ENCODE measurements at regions not wholly inside any gene's neighbourhood (a gene's known extent, or its start where the extent isn't known, plus 50 kb on each side); places are given as distances from the start of the nearest gene placed in this dataset.

DNA sequence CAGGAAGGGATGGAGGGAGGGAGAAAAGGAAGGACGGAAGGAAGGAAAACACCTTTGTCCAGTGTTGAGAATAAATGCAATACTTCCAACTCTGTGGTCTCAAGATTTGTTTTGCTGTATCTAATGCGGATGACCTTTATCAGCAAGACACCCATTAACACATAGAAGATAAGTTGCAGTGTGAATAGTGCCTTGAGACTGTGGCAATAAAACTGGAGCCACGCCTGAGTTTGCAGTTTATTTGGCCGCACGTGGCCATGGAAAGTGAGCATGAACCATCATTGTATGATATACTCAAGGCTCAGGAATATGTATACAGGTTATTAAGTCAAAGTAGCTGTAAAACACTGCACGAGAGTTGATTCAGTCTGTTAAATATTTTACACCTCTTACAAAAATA is 113.6 kb upstream of the EEA1 start:
- no peak for DNase-seq (ENCODE audit: low read depth in 1 of 2, low spot score in 1 of 2)

GRCh38 chr12:93043192-93043876 is 114.2 kb upstream of the EEA1 start:
- no peak for DNase-seq (ENCODE audit: low read depth in 1 of 2, low spot score in 1 of 2)

DNA sequence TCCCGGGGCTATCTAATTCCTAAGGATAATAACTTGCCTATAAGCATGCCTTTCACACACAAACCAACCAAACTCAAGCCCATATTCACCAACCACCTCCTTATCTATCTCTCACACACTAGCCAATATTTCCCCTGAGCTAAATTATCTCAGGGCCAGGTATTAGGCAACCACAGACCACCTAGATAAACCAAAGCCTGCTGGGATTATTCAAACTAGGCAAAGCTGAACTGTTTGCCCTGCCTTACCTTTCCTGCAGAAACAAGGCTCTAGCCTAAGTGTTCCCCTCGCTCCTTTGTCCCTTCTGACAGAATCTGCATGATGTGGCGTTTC is 114.7 kb upstream of the EEA1 start:
- no peak for DNase-seq (ENCODE audit: low read depth in 1 of 2, low spot score in 1 of 2)

DNA sequence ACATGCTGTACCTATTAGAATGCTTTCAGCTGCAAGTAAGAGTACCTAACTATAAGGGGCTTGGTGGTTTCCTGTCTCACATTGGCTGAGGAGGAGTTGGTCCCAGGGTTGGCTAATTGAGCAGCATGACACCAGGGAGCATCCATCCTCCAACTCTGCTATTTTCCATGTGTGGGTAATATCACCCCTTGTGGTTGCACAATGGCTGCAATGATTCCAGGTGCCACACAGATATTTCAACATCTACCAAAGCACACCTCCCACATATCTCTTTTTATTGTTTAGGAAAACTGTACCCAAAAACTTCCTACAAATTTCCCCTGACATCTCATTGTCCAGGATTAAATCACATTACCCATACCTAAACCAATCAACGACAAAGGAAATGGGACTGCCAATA is 118.0 kb upstream of the EEA1 start:
- no peak for DNase-seq (ENCODE audit: low read depth in 1 of 2, low spot score in 1 of 2)

DNA sequence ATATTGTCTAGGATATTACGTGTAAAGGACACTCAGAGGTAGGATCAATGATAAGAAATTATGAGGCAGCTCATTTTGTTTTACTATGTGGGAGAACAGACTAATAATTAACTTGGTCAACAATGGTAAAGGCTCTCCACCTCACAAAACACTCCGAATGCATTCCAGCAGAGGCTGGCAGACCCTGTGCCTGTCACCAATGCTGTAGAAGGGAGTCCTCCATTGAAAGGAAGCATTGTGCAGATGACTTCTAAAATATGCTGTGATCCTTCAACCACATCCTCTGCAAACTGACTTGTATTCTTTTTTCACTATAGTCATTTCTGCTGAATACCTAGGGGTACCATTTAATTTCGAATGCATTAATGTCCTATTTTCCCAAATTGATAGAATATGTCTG is 119.6 kb upstream of the EEA1 start:
- no peak for DNase-seq (ENCODE audit: low read depth in 1 of 2, low spot score in 1 of 2)

DNA sequence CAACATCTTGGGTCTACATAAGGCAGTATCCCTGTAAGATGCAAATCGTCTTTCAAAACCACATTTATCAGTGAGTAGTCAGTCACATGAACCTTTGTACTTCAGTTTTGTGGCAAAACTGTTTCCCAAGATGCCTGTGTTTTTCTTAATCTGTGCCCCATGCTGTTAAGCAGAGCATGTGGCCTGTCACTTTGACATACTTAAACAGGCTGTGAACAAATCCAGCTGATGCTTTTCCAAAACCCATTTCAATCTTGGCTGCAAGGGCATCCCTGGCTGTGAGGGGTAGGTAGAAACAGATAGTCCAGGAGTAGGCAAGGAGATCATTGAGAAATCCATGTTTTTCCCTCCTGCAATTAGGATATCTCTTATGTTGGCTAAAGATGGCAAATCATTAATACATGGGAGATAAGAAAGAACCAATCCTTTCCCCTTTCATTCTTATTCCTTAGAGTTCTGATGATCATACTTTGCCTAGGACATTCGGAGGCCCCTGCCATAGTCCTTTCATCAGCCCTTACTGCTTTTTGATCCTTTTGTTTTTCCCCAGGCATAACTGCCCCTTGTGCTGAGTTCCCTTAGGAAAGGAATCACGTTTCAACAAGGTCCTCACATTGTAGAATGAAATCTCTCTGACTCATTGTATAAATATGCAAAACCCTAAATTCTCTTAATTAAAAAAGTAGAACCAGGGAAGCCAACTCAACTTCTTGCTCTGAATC is 121.1 kb upstream of the EEA1 start:
- no peak for DNase-seq (ENCODE audit: low read depth in 1 of 2, low spot score in 1 of 2)

DNA sequence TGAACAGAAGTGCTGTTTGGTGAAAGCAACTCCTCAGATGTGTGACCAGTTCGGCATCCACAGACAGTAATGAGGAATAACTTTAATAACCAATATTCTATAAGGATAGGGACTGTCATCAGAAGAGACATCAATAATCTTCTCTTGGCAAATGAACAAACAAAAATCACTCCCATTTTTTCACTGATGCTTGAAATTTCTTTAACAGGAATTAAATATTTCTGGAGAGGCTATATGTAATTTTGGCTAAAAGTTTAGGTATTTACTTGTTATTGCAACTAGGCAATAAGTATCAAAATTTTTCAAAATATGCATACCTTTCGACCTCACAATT is 121.6 kb upstream of the EEA1 start:
- DNase-seq (ENCODE audit: low read depth in 1 of 2, low spot score in 1 of 2), result no peak

DNA sequence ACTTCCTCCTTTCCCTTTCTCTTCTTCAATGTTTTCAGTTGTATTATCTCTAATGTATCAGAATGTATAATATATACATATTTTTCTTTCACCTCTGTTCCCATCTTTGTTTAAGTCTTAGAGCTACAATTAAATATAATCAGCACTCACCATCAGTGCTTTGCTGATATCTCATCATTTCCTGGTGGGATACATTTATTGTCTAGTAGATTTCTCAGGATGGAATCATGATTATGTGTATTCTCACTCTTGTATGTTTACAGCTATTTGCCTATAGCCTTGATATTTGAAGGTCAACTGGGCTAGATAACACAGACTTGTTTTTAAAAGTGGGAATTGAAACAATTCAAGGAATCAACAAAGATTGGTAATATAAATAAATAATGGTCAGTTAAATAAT is 124.9 kb upstream of the EEA1 start:
- no peak for DNase-seq (ENCODE audit: low read depth in 1 of 2, low spot score in 1 of 2)

DNA sequence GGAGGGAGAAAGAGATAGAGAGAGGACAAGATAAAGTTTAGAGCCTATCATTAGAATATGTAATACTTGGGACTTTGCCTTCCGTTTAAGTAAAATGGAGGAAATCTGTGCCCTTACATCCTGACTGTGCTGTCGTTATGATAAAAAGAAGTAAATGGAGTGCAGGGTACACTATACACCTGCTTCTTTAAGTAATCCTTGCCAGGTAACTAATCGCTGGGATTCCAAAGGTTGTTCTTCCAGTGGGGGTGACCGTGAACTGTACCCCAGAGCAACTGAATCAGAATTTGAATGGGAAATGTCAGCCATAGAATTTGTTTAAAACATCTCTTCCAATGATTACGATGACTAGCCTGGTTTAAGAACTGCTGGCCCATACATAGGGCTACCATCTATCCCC is 126.1 kb upstream of the EEA1 start:
- no peak for DNase-seq (ENCODE audit: low read depth in 1 of 2, low spot score in 1 of 2)

DNA sequence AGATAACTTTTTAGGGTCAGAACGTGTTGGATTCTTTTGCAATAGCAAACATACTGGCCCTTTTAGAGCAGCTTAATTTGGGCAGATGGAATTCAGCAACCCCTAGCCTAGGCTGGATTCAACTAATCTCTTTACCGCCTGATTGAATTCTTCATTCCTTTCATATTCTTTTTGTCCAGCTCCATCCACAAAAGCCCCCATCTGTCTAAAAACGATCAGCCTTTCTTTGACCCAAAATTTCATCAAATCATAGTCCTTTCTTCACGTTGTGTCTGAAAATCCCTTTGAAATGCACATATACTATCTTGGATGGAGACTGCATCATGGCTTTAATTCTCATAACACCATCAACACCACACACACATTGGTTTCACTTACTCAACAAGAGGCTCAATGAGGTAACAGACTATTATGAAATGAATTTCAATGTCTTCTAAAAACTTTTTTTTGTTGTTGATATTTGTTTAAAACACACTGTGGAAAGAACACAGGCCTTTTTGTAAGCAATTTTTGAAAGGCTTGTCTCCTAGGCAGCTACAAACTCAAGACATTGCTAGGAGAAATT is 128.0 kb upstream of the EEA1 start:
- DNase-seq (ENCODE audit: low read depth in 1 of 2, low spot score in 1 of 2), result no peak

DNA sequence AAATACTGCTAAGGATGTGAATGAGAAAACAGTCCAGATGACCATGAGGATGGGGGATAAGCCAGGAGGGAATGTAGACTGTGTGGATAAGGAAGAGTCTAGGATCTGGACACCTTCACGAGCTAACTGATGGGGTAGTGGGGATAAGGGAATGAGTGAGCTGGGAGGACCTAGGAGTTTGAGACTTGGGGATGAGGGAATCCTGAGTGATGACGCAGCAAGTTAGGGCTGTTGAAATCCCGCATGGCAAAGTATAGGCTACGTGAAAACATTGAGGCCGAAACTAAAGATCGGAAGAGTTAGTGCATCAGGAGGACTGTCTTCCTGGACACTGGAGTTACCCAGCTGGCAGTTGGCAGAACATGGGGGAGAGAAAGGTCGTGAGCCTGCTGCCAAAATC is 129.2 kb upstream of the EEA1 start:
- no peak for DNase-seq (ENCODE audit: low read depth in 1 of 2, low spot score in 1 of 2)

DNA sequence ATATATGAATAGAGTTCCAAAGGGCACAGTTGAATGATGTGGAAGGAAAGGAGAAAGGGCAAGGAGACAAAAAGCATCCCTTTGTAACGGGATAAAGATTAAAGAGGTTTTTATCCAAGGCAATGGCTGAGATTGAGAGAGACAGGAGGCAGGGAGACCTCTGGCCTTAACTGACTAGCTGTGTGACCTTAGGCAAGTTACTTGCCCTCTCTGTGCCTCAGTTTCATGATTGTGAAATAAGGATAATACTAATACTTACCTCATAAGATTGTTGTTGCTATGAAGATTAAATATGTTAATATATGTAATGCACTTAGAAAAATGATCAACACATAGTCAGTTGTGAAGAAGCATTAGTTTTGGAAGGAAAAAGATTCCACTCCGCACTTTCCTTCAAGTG is 130.2 kb upstream of the EEA1 start:
- no peak for DNase-seq (ENCODE audit: low read depth in 1 of 2, low spot score in 1 of 2)

DNA sequence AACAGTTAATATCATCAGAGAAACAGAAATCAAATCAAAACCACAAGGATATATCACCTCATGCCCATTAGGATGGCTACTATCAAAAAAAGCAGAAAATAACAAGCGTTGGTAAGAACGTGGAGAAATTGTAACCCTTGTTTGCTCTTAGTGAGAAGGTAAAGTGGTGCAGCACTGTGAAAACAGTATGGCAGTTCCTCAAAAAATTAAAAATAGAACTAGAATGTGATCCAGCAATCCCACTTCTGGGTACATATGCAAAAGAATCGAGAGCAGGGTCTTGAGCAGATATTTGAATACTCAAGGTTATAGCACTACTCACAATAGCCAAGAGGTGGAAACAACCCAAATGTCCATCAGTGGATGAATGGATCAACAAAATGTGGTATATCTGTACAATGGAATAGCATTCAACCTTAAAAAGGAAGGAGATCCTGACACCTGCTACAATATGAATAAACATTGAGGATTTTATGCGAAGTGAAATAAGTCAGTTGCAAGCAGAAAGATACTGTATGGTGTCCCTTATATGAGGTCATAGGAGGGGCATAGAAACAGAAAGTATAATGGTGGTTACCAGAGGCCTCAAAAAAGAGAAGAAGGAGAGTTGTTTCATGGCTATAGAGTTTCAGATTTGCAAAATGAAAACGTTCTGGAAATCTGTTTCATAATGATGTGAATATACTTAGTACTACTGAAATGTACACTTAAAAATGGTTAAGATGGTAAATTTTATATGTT is 131.0 kb upstream of the EEA1 start:
- DNase-seq (ENCODE audit: low read depth in 1 of 2, low spot score in 1 of 2), result no peak

DNA sequence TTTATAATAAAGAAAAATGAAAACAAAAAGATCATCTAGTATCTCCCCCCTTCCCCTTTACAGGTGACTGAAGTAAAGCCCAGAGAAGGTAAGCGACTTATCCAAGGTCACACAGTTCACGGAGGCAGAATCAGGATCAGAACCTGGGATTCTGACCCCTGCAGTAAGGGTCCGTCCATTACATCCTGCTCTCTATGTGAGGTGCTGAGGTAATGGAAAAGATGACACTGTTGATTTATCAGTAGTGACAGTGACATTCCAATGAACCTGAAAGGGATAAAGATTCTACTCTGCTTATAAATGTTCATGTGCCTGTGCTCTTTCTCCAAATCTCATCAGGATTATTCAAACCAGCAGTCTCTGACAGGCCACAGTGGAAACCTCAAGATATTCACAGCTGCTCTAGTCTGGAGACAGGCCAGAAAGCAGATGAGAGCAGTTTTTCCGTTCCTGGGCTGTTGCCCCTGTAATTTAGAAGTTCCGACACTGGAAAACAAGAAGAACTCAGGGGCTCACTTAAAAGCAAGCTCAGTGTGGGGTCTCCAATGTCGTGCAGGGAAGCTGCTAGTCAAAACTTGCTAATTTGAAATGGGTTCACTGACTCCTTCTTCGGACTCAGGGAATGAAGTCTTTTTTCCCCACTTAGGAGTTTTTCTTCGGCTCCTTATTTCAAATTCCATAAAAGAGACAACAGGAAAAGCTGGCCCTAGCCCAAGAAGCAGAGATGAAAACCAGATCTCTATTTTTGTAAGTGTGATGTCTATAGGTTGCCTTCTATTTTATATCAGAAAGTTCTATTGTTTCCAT is 131.8 kb upstream of the EEA1 start:
- DNase-seq (ENCODE audit: low read depth in 1 of 2, low spot score in 1 of 2), result no peak

- DNase-seq (ENCODE audit: low read depth in 1 of 2, low spot score in 1 of 2), result no peak
These were observed 132.7 kb upstream of the EEA1 start for GRCh38 chr12:93061473-93062419.

- no peak for DNase-seq (ENCODE audit: low read depth in 1 of 2, low spot score in 1 of 2)
These were observed 136.8 kb upstream of the EEA1 start for GRCh38 chr12:93065896-93066295.

DNA sequence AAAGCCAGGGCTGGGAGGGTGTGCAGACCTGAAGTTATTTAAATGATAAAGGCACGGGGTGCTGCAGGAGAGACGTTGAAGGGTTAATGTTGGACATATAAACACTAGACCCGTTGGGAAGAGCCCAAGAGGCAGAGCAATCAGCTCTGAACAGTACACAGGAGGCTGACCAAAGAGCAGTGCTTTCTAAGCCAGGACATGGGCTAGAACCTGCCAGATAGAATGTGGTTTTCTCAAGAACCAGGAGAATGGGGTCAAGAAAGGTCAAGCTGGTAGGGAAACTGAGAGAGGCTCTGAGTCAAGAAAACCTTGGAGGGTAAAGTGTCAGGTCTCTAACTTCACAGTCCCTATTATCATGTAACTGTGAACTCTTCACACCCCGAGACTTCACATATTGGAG is 143.2 kb upstream of the EEA1 start:
- no peak for DNase-seq (ENCODE audit: low read depth in 1 of 2, low spot score in 1 of 2)

GRCh38 chr12:93073324-93073723 is 144.2 kb upstream of the EEA1 start:
- DNase-seq (ENCODE audit: low read depth in 1 of 2, low spot score in 1 of 2), result no peak

- DNase-seq (ENCODE audit: low read depth in 1 of 2, low spot score in 1 of 2), result no peak
These were observed 149.0 kb upstream of the EEA1 start for GRCh38 chr12:93078059-93078458.

DNA sequence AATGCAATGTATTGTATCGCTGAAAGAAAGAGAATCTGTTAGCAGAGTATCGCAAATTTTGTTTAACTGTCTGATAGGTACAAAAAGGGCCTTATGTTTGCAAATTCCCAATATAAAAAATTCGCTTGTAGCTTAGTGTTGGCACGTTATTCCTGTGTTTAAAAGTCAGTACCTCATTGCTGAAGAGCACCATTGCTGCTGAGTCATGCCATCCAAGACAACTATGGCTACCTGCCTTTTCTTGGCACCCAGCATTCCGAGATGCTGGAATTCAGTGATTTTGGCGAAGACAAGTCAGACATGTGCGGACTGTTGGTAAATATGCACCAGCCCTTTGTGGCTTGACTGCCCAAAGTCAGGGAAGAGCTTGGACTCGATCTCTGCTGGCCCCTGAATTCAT is 149.5 kb upstream of the EEA1 start:
- DNase-seq (ENCODE audit: low read depth in 1 of 2, low spot score in 1 of 2), result no peak

Data from activated T-helper 1 cell treated with anti-CD3 and anti-CD28 coated beads, Interleukin-2, amount 50 U/mL, for 16 hours (primary cell).